Bronchial epithelial cell (primary cell): ENCODE measurements at regions not wholly inside any gene's neighbourhood (a gene's known extent, or its start where the extent isn't known, plus 50 kb on each side); places are given as distances from the start of the nearest gene placed in this dataset.

Experiments used
- DNase-seq: peaks from one replicate; pipeline ENCODE4 v3.0.0-alpha.2; 2010; ENCODE audit warnings: low read depth
- FAIRE-seq: peaks from 2 replicates; lab custom pipeline; 2011; peaks lifted over from hg19 to GRCh38; lab: Jason Lieb, UNC
- H3K27me3 ChIP-seq: 2 replicates; pipeline ENCODE4 v1.5.1; 2011; ENCODE audit warnings: low read length; ENCODE audit not compliant: control insufficient read depth, insufficient read depth
- H3K36me3 ChIP-seq: 2 replicates; pipeline ENCODE4 v1.5.1; 2011; ENCODE audit warnings: low read length; ENCODE audit not compliant: control insufficient read depth, insufficient read depth
- H3K4me3 ChIP-seq: 2 replicates; pipeline ENCODE4 v1.5.1; 2011; ENCODE audit warnings: mild to moderate bottlenecking, low read depth, low read length, control low read depth
- CTCF ChIP-seq: IDR thresholded peaks from 2 replicates; pipeline ENCODE4 v1.5.1; 2011; ENCODE audit warnings: mild to moderate bottlenecking, moderate library complexity, low read length, control low read depth, inconsistent platforms; ENCODE audit not compliant: insufficient read depth, severe bottlenecking

- DNase-seq (no peak), FAIRE-seq (no peak)
- H3K27me3 ChIP-seq: no peaks in the 10 kb centered on the region
- no peak for TF ChIP-seq CTCF
- no peak overlapping the region for H3K4me3 ChIP-seq
- H3K36me3 ChIP-seq: no peaks in the 10 kb centered on the region
Observed at GRCh38 chr2:200168641-200169555, 137.6 kb upstream of the SPATS2L start.

GRCh38 chr2:200170221-200170620 is 136.3 kb upstream of the SPATS2L start:
- Histone ChIP-seq H3K4me3 (no peak overlapping the region), H3K27me3 (no peaks in the 10 kb centered on the region), H3K36me3 (no peaks in the 10 kb centered on the region)
- peak; percentile 43 for FAIRE-seq
- no peak for TF ChIP-seq CTCF
- no peak for DNase-seq

- DNase-seq (peak; percentile 73), FAIRE-seq (peak; percentile 88)
- H3K36me3 ChIP-seq: no peaks in the 10 kb centered on the region
- no peak overlapping the region for H3K4me3 ChIP-seq
- TF ChIP-seq CTCF: no peak
- no peaks in the 10 kb centered on the region for H3K27me3 ChIP-seq
Observed at GRCh38 chr2:200171731-200172482, 134.6 kb upstream of the SPATS2L start.

GRCh38 chr2:200172521-200172920 is 134.0 kb upstream of the SPATS2L start:
- no peak for DNase-seq
- no peak for FAIRE-seq

GRCh38 chr2:200172944-200173581 is 133.4 kb upstream of the SPATS2L start:
- no peak for TF ChIP-seq CTCF
- peak; percentile 32 for FAIRE-seq
- H3K36me3 ChIP-seq: no peaks in the 10 kb centered on the region
- H3K27me3 ChIP-seq: no peaks in the 10 kb centered on the region
- H3K4me3 ChIP-seq: no peak overlapping the region
- no peak for DNase-seq

More at GRCh38 chr2:200172521-200172920, 134.0 kb upstream of the SPATS2L start:
- no peaks in the 10 kb centered on the region for H3K36me3 ChIP-seq
- no peak for TF ChIP-seq CTCF
- H3K4me3 ChIP-seq: no peak overlapping the region
- no peaks in the 10 kb centered on the region for H3K27me3 ChIP-seq
